Suprapubic skin (tissue), 4 donors: ENCODE measurements at regions not wholly inside any gene's neighbourhood (a gene's known extent, or its start where the extent isn't known, plus 50 kb on each side); places are given as distances from the start of the nearest gene placed in this dataset.

Experiments
- DNase-seq, 2 donors: peaks; one replicate each; pipeline ENCODE4 v3.0.0-alpha.2; 2019; ENCODE audit warnings: low spot score in 2 of 2
- H3K27ac ChIP-seq: fragments of 200-600 bp; sonication (generic); one replicate; pipeline ENCODE4 v1.5.1; 2019
- H3K27me3 ChIP-seq: fragments of 200-600 bp; sonication (generic); one replicate; pipeline ENCODE4 v1.5.1; 2019
- H3K36me3 ChIP-seq: fragments of 200-600 bp; sonication (generic); one replicate; pipeline ENCODE4 v1.5.1; 2019
- H3K4me1 ChIP-seq: fragments of 200-600 bp; sonication (generic); one replicate; pipeline ENCODE4 v1.5.1; 2019
- H3K4me3 ChIP-seq: fragments of 200-600 bp; sonication (generic); one replicate; pipeline ENCODE4 v1.5.1; 2019; ENCODE audit warnings: mild to moderate bottlenecking
- H3K9me3 ChIP-seq: fragments of 200-600 bp; sonication (generic); one replicate; pipeline ENCODE4 v1.5.1; 2019
- CTCF ChIP-seq, 2 donors: fragments of 200-600 bp in 1 of 2; fragments of 450-650 bp in 1 of 2; sonication (generic) in 1 of 2; IDR thresholded peaks; one replicate each; pipeline ENCODE4 v1.5.1; 2016 to 2019; ENCODE audit warnings: antibody characterized with exemption in 2 of 2, mild to moderate bottlenecking in 1 of 2, moderate library complexity in 1 of 2
- EP300 ChIP-seq: sonication (generic); formaldehyde crosslinking; IDR thresholded peaks from one replicate; pipeline ENCODE4 v1.6.1; 2017; ENCODE audit warnings: antibody characterized with exemption
- POLR2A ChIP-seq, 2 donors: fragments of 450-650 bp; IDR thresholded peaks; one replicate each; pipeline ENCODE4 v1.6.1; 2017; ENCODE audit warnings: antibody characterized with exemption in 2 of 2, mild to moderate bottlenecking in 2 of 2, moderate library complexity in 2 of 2
- POLR2AphosphoS5 ChIP-seq, 3 donors: sonication (generic); formaldehyde crosslinking; IDR thresholded peaks; one replicate each; pipeline ENCODE4 v1.6.1; 2017; ENCODE audit warnings: antibody characterized with exemption in 3 of 3
- WGBS: methylation state at CpG from one replicate; pipeline ENCODE4 v1.1.5; 2018; 5-methylcytosine and 5-hydroxymethylcytosine counted together

- no peaks in the 10 kb centered on the region for H3K27me3 ChIP-seq
- H3K36me3 ChIP-seq, result no peaks in the 10 kb centered on the region
- 72% methylated on average over 6 of the region's 6 CpGs for WGBS
- H3K4me1 ChIP-seq, result no peaks in the 10 kb centered on the region
- no peak overlapping the region for H3K27ac ChIP-seq
- no peak overlapping the region for H3K4me3 ChIP-seq
- no peaks in the 10 kb centered on the region for H3K9me3 ChIP-seq
- TF ChIP-seq POLR2AphosphoS5 (IDR thresholded peaks at IDR 0.05) (no peak), CTCF (IDR thresholded peaks at IDR 0.05) (no peak), POLR2A (IDR thresholded peaks at IDR 0.05) (no peak), EP300 (no peak)
- DNase-seq, result no peak
Observed at GRCh38 chr2:181305301-181306123, 151.7 kb upstream of the ITGA4 start.

GRCh38 chr2:181306785-181307184 lies 150.4 kb upstream of the ITGA4 start:
- Histone ChIP-seq H3K4me3 (no peak overlapping the region), H3K27ac (no peak overlapping the region), H3K4me1 (no peaks in the 10 kb centered on the region), H3K36me3 (no peaks in the 10 kb centered on the region), H3K27me3 (no peaks in the 10 kb centered on the region), H3K9me3 (no peaks in the 10 kb centered on the region)
- TF ChIP-seq POLR2AphosphoS5 (IDR thresholded peaks at IDR 0.05) (no peak), POLR2A (IDR thresholded peaks at IDR 0.05) (no peak), CTCF (IDR thresholded peaks at IDR 0.05) (no peak), EP300 (no peak)
- no peak for DNase-seq

- H3K9me3 ChIP-seq, result no peaks in the 10 kb centered on the region
- 87% methylated on average over 7 of the region's 7 CpGs for WGBS
- TF ChIP-seq POLR2AphosphoS5 (IDR thresholded peaks at IDR 0.05) (no peak), EP300 (no peak), POLR2A (IDR thresholded peaks at IDR 0.05) (no peak), CTCF (IDR thresholded peaks at IDR 0.05) (no peak)
- no peaks in the 10 kb centered on the region for H3K4me1 ChIP-seq
- H3K36me3 ChIP-seq, result no peaks in the 10 kb centered on the region
- H3K27ac ChIP-seq, result no peak overlapping the region
- H3K4me3 ChIP-seq, result no peak overlapping the region
- H3K27me3 ChIP-seq, result no peaks in the 10 kb centered on the region
- no peak for DNase-seq
Observed at GRCh38 chr2:181307203-181307991, 149.8 kb upstream of the ITGA4 start.

GRCh38 chr2:181308766-181309515 lies 148.2 kb upstream of the ITGA4 start:
- Histone ChIP-seq H3K27ac (no peak overlapping the region), H3K9me3 (no peaks in the 10 kb centered on the region), H3K4me3 (no peak overlapping the region), H3K4me1 (no peaks in the 10 kb centered on the region), H3K36me3 (no peaks in the 10 kb centered on the region), H3K27me3 (no peaks in the 10 kb centered on the region)
- TF ChIP-seq CTCF (IDR thresholded peaks at IDR 0.05) (no peak), EP300 (no peak)
- no peak for DNase-seq
- WGBS, result 69% methylated on average over 5 of the region's 5 CpGs

- H3K27ac ChIP-seq, result no peak overlapping the region
- no peaks in the 10 kb centered on the region for H3K9me3 ChIP-seq
- H3K27me3 ChIP-seq, result no peaks in the 10 kb centered on the region
- DNase-seq, result no peak
- WGBS, result 77% methylated on average over 4 of the region's 4 CpGs
- no peaks in the 10 kb centered on the region for H3K36me3 ChIP-seq
- H3K4me3 ChIP-seq, result no peak overlapping the region
- no peak for TF ChIP-seq CTCF (IDR thresholded peaks at IDR 0.05)
- no peak for TF ChIP-seq EP300
- no peak for TF ChIP-seq POLR2AphosphoS5 (IDR thresholded peaks at IDR 0.05)
- no peak for TF ChIP-seq POLR2A (IDR thresholded peaks at IDR 0.05)
- H3K4me1 ChIP-seq, result no peaks in the 10 kb centered on the region
Observed at GRCh38 chr2:181309586-181309985, 147.6 kb upstream of the ITGA4 start.
